ENCODE measurements at regions not wholly inside any gene's neighbourhood (a gene's known extent, or its start where the extent isn't known, plus 50 kb on each side); places are given as distances from the start of the nearest gene placed in this dataset.

DNA sequence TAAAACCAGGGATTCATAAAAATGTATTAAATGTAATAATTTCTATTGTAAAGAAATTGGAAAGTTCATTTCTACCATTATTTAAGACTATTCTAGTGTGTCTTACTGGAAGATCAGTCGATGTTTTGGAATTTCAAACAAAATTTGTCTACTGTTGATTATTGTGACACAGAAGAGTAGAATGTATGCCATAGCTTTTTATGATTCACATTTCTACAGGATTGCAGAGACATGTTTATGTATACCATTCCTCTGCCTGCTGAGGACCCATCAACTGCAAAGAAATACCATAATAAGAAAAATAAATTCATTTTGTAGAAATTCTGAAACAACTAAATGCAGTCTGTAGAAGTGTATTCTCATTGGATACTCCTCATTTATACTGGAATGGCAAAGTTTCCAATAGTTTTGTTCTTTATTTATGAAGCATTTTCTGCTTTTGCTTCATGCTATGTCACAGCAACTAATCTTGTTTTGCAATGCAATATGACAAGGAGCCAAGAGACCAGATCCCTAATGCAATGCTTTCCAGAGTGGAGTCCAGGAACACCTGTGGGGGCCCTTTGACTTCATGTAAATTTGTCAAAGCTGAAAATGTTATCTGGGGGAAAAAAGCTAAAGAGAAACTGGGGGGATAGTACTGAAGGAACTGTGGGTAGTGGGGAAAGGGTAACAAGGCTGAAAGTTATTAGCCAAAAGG, 172.9 kb upstream of the LRIG3 start:
- Histone ChIP-seq H3K9me3 (ENCODE audit: low read length) (no peaks in the 10 kb centered on the region), H3K4me3 (ENCODE audit: low read length) (no peak overlapping the region), H2AFZ (ENCODE audit: low read depth, low read length) (no peak overlapping the region), H3K36me3 (ENCODE audit: insufficient read depth, low read length) (no peaks in the 10 kb centered on the region), H3K27me3 (ENCODE audit: insufficient read depth, low read length) (peaks cover 2% of the 10 kb centered on the region), H3K4me1 (ENCODE audit: insufficient read depth, low read length) (peaks cover 8% of the 10 kb centered on the region)

DNA sequence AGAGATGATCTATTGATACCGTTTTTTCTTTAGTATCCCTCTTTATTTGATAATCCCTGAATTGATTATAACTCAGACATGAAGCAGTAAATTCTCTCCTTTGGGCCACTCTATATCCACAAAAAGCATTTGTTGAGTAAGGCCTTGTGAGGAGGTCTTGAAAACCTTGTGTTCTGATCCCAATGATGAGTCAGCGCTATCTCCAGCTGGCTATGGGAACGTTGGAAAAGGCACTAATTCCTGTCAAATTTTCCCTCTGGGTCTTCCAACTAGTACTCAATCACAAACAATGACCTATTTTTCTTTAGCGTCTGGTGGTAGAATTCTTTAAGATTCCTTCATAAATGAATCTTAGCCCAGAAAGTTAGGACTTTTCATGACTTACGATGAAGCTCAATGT, 168.4 kb upstream of the LRIG3 start:
- Histone ChIP-seq H3K4me3 (ENCODE audit: low read length) (no peak overlapping the region), H3K4me1 (ENCODE audit: insufficient read depth, low read length) (peaks cover 2% of the 10 kb centered on the region), H3K36me3 (ENCODE audit: insufficient read depth, low read length) (no peaks in the 10 kb centered on the region)

DNA sequence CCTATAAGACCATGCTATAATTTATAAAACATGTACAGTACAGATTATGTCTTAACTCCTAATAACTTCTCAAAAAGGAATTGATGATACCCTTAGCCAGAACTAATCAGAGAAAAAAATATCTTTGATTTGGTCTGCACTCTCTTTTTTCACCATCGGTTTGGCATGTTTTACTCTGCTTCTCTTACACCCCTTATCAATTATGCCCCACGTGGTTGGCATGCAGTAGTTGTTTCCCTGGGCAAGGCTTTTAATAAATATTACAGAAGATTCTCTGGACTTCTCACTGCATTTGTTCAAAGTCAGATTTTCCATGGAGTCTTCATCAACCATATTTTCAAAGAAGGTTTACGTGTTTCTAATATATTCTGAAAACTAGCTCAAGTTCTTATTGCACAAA, 167.4 kb upstream of the LRIG3 start:
- H3K27me3 ChIP-seq (ENCODE audit: insufficient read depth, low read length): no peaks in the 10 kb centered on the region
- peaks cover 2% of the 10 kb centered on the region for H3K4me1 ChIP-seq (ENCODE audit: insufficient read depth, low read length)
- H2AFZ ChIP-seq (ENCODE audit: low read depth, low read length): no peak overlapping the region
- H3K9me3 ChIP-seq (ENCODE audit: low read length): no peaks in the 10 kb centered on the region
- no peaks in the 10 kb centered on the region for H3K36me3 ChIP-seq (ENCODE audit: insufficient read depth, low read length)
- no peak overlapping the region for H3K4me3 ChIP-seq (ENCODE audit: low read length)

More for the DNA sequence above, 168.4 kb upstream of the LRIG3 start:
- H3K9me3 ChIP-seq (ENCODE audit: low read length): no peaks in the 10 kb centered on the region
- no peak overlapping the region for H2AFZ ChIP-seq (ENCODE audit: low read depth, low read length)
- no peaks in the 10 kb centered on the region for H3K27me3 ChIP-seq (ENCODE audit: insufficient read depth, low read length)

- Histone ChIP-seq H3K27me3 (ENCODE audit: insufficient read depth, low read length) (no peaks in the 10 kb centered on the region), H3K36me3 (ENCODE audit: insufficient read depth, low read length) (no peaks in the 10 kb centered on the region), H3K4me1 (ENCODE audit: insufficient read depth, low read length) (peaks cover 2% of the 10 kb centered on the region), H2AFZ (ENCODE audit: low read depth, low read length) (no peak overlapping the region), H3K9me3 (ENCODE audit: low read length) (no peaks in the 10 kb centered on the region), H3K4me3 (ENCODE audit: low read length) (no peak overlapping the region)
These were observed 166.9 kb upstream of the LRIG3 start for GRCh38 chr12:59087077-59087673.

DNA sequence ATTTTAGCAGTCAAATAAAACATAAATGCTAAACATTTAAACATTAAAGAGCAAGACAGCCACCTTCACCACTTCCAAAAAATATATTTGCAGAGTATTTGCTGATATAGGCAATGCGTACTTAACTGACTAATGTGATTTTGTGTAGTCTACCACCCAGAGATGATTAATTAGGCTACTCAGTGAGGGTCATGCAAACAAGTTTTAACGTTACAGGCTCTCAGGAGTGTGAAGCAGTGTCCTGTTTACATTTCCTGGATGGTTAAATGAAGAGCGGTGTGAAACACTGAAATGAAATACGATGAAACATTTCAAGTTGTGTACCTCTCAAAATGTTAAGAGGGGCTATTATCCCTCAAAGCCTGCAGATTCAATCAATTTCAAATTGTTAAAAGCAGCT, 165.8 kb upstream of the LRIG3 start:
- Histone ChIP-seq H3K27me3 (ENCODE audit: insufficient read depth, low read length) (no peaks in the 10 kb centered on the region), H3K4me1 (ENCODE audit: insufficient read depth, low read length) (peaks cover 2% of the 10 kb centered on the region), H3K4me3 (ENCODE audit: low read length) (no peak overlapping the region), H3K9me3 (ENCODE audit: low read length) (no peaks in the 10 kb centered on the region), H3K36me3 (ENCODE audit: insufficient read depth, low read length) (no peaks in the 10 kb centered on the region), H2AFZ (ENCODE audit: low read depth, low read length) (no peak overlapping the region)

DNA sequence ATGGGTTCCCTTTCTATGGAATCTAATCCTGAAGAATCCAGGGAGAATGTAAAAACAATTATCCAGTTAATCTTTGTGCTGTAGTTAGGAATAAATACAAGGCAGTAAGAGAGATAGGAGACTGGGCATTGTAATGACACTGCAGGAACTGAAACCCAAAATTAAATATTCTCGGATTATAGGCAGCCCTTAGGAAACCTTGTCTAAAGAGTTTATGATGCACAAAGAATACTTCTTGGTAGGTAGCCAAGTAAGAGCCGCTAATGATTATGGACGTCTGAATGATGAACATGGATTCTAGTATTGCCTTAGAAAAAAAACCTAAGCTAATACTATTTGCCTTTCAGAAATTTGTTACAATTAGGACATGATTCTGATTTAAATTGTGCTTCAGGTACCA, 165.4 kb upstream of the LRIG3 start:
- no peaks in the 10 kb centered on the region for H3K9me3 ChIP-seq (ENCODE audit: low read length)
- no peak overlapping the region for H3K4me3 ChIP-seq (ENCODE audit: low read length)
- no peak overlapping the region for H2AFZ ChIP-seq (ENCODE audit: low read depth, low read length)
- H3K27me3 ChIP-seq (ENCODE audit: insufficient read depth, low read length): no peaks in the 10 kb centered on the region
- peaks cover 2% of the 10 kb centered on the region for H3K4me1 ChIP-seq (ENCODE audit: insufficient read depth, low read length)
- no peaks in the 10 kb centered on the region for H3K36me3 ChIP-seq (ENCODE audit: insufficient read depth, low read length)

DNA sequence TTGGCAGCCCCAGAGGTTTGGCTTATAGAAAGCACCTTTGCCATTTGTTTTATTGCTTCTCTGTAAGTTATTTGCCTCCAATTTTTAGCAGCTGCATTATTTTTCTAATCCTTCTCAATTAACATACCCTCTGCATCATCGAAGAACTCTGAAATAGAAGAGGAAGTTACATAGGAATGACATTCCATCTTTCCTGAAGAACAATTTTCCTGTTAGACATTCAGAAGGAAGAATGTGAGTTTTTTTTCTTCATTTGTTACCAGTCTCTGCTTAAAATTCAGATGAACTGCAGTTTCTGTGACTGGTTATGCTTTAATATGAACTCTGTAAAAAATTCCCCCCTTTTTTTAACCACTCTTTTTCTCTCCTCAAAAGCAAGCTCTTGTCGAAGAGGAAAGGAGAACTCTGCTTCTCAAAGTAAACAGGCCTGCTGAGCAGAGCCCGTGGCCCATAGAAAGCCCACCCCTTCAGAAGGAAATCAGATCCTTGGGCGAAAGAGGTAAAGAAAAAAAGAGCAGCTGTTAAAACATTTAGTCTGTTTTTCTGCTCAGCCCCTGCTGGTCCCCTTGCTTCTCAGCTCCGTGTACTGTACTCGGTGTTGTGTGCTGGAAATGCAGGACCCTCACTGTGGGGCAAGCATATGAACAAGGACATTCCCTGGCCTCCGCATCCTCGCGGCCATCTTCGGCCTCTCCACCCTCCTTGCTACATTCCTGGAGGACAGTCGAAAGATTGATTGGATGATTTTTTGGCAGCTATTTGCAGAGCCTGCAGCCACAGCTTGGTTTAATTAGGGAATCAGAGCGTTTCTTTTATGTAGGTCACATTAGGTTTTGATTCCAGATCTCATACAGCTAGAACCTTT, 164.4 kb upstream of the LRIG3 start:
- H3K4me3 ChIP-seq (ENCODE audit: low read length): no peak overlapping the region

GRCh38 chr12:59082952-59083351, 162.6 kb upstream of the LRIG3 start:
- H3K4me1 ChIP-seq (ENCODE audit: insufficient read depth, low read length): peaks cover 5% of the 10 kb centered on the region
- H3K9me3 ChIP-seq (ENCODE audit: low read length): no peaks in the 10 kb centered on the region
- H2AFZ ChIP-seq (ENCODE audit: low read depth, low read length): no peak overlapping the region
- no peaks in the 10 kb centered on the region for H3K36me3 ChIP-seq (ENCODE audit: insufficient read depth, low read length)
- no peak overlapping the region for H3K4me3 ChIP-seq (ENCODE audit: low read length)
- H3K27me3 ChIP-seq (ENCODE audit: insufficient read depth, low read length): no peaks in the 10 kb centered on the region

More for the DNA sequence above, 164.4 kb upstream of the LRIG3 start:
- Histone ChIP-seq H2AFZ (ENCODE audit: low read depth, low read length) (peak overlapping the region; percentile 3), H3K36me3 (ENCODE audit: insufficient read depth, low read length) (no peaks in the 10 kb centered on the region), H3K4me1 (ENCODE audit: insufficient read depth, low read length) (peaks cover 2% of the 10 kb centered on the region), H3K27me3 (ENCODE audit: insufficient read depth, low read length) (no peaks in the 10 kb centered on the region), H3K9me3 (ENCODE audit: low read length) (no peaks in the 10 kb centered on the region)

GRCh38 chr12:59080101-59080500, 159.8 kb upstream of the LRIG3 start:
- Histone ChIP-seq H3K36me3 (ENCODE audit: insufficient read depth, low read length) (no peaks in the 10 kb centered on the region), H3K9me3 (ENCODE audit: low read length) (no peaks in the 10 kb centered on the region), H2AFZ (ENCODE audit: low read depth, low read length) (no peak overlapping the region), H3K4me3 (ENCODE audit: low read length) (no peak overlapping the region), H3K4me1 (ENCODE audit: insufficient read depth, low read length) (peaks cover 12% of the 10 kb centered on the region), H3K27me3 (ENCODE audit: insufficient read depth, low read length) (no peaks in the 10 kb centered on the region)

GRCh38 chr12:59079472-59079871, 159.2 kb upstream of the LRIG3 start:
- Histone ChIP-seq H3K36me3 (ENCODE audit: insufficient read depth, low read length) (no peaks in the 10 kb centered on the region), H3K27me3 (ENCODE audit: insufficient read depth, low read length) (no peaks in the 10 kb centered on the region), H3K4me1 (ENCODE audit: insufficient read depth, low read length) (peaks cover 10% of the 10 kb centered on the region), H3K9me3 (ENCODE audit: low read length) (no peaks in the 10 kb centered on the region), H2AFZ (ENCODE audit: low read depth, low read length) (no peak overlapping the region), H3K4me3 (ENCODE audit: low read length) (no peak overlapping the region)

- no peak overlapping the region for H2AFZ ChIP-seq (ENCODE audit: low read depth, low read length)
These were observed 158.7 kb upstream of the LRIG3 start for GRCh38 chr12:59079002-59079401.

DNA sequence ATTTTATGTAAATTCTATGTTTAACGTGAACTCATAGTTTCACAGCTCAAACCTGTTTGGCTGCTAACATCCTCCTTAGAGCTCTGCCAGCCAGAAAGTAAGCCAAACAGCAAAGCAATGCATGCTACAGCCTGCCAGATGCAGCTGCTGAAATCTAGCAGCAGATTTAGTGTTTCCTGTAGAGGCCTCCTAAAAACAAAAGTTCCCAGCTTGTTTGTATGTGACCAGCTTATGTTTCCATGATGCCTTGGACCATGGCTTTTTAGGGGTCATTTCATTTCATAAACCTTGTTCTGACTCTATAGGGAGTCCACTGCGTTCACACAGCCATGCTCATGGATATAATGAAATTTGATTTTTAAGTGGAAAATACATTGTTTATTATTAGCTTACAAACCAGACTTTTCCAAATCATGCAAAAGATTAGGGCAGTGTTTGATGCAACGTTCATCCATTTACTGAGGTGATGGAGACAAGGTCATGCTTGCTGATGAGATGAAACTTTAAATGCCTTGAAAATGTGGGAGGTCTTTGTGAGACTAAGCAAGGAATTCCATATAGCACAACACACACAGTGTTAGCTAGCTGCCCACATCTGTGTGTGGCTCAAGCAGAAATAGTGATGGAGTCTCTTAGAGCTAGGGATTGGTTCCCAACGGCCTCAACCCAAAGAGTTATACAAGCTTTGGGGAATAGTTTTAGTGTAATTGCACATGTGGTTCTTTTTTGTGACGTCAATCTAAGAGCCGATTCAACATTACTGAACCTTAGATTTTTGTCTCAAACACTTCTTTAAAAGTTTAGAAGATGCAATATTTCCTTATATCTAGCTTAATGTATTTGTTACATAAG, 157.5 kb upstream of the LRIG3 start:
- H3K4me3 ChIP-seq (ENCODE audit: low read length): no peak overlapping the region
- H3K9me3 ChIP-seq (ENCODE audit: low read length): no peaks in the 10 kb centered on the region
- H3K36me3 ChIP-seq (ENCODE audit: insufficient read depth, low read length): no peaks in the 10 kb centered on the region
- H3K27me3 ChIP-seq (ENCODE audit: insufficient read depth, low read length): no peaks in the 10 kb centered on the region
- peaks cover 9% of the 10 kb centered on the region for H3K4me1 ChIP-seq (ENCODE audit: insufficient read depth, low read length)
- no peak overlapping the region for H2AFZ ChIP-seq (ENCODE audit: low read depth, low read length)

More at GRCh38 chr12:59079002-59079401, 158.7 kb upstream of the LRIG3 start:
- H3K9me3 ChIP-seq (ENCODE audit: low read length): no peaks in the 10 kb centered on the region
- no peaks in the 10 kb centered on the region for H3K27me3 ChIP-seq (ENCODE audit: insufficient read depth, low read length)
- peaks cover 9% of the 10 kb centered on the region for H3K4me1 ChIP-seq (ENCODE audit: insufficient read depth, low read length)
- H3K36me3 ChIP-seq (ENCODE audit: insufficient read depth, low read length): no peaks in the 10 kb centered on the region
- no peak overlapping the region for H3K4me3 ChIP-seq (ENCODE audit: low read length)

All from neuron (in vitro differentiated cells).